Osteocyte (in vitro differentiated cells): ENCODE measurements at regions not wholly inside any gene's neighbourhood (a gene's known extent, or its start where the extent isn't known, plus 50 kb on each side); places are given as distances from the start of the nearest gene placed in this dataset.

Experiments
- DNase-seq: peaks from one replicate; pipeline ENCODE4 v3.0.0; 2021; ENCODE audit warnings: mixed read lengths; ENCODE audit not compliant: unreplicated experiment; ENCODE audit errors: extremely low spot score
- H3K27ac Mint-ChIP-seq: one replicate; pipeline ENCODE4 v1.8.0; 2021; ENCODE audit warnings: mild to moderate bottlenecking, mixed read lengths; ENCODE audit not compliant: unreplicated experiment
- H3K27me3 Mint-ChIP-seq: one replicate; pipeline ENCODE4 v1.8.0; 2021; ENCODE audit warnings: mixed read lengths; ENCODE audit not compliant: unreplicated experiment
- H3K36me3 Mint-ChIP-seq: one replicate; pipeline ENCODE4 v1.8.0; 2021; ENCODE audit warnings: mixed read lengths; ENCODE audit not compliant: unreplicated experiment
- H3K4me1 Mint-ChIP-seq: one replicate; pipeline ENCODE4 v1.8.0; 2021; ENCODE audit warnings: mixed read lengths; ENCODE audit not compliant: unreplicated experiment
- H3K4me3 Mint-ChIP-seq: one replicate; pipeline ENCODE4 v1.8.0; 2021; ENCODE audit warnings: mild to moderate bottlenecking, moderate library complexity, mixed read lengths; ENCODE audit not compliant: unreplicated experiment
- H3K9me3 Mint-ChIP-seq: one replicate; pipeline ENCODE4 v1.8.0; 2021; ENCODE audit warnings: mixed read lengths; ENCODE audit not compliant: unreplicated experiment
- CTCF ChIP-seq: fragments of 200-600 bp; sonication (generic); IDR thresholded peaks from 2 replicates; pipeline ENCODE4 v1.5.0; 2021; ENCODE audit warnings: antibody characterized with exemption, mild to moderate bottlenecking, moderate library complexity

- no peak overlapping the region for H3K27ac Mint-ChIP-seq
- H3K9me3 Mint-ChIP-seq = peaks cover 50% of the 10 kb centered on the region
- H3K4me1 Mint-ChIP-seq = no peaks in the 10 kb centered on the region
- H3K27me3 Mint-ChIP-seq = no peaks in the 10 kb centered on the region
- DNase-seq = no peak
- H3K4me3 Mint-ChIP-seq = no peak overlapping the region
- TF ChIP-seq CTCF = no peak
- no peaks in the 10 kb centered on the region for H3K36me3 Mint-ChIP-seq
Measured at GRCh38 chrX:122591546-122591945, 592.5 kb upstream of the GRIA3 start.

- H3K36me3 Mint-ChIP-seq = no peaks in the 10 kb centered on the region
- DNase-seq = no peak
- H3K27ac Mint-ChIP-seq = no peak overlapping the region
- no peak for TF ChIP-seq CTCF
- peaks cover 51% of the 10 kb centered on the region for H3K9me3 Mint-ChIP-seq
- H3K4me1 Mint-ChIP-seq = no peaks in the 10 kb centered on the region
- H3K27me3 Mint-ChIP-seq = no peaks in the 10 kb centered on the region
- no peak overlapping the region for H3K4me3 Mint-ChIP-seq
Measured at GRCh38 chrX:122596998-122597397, 587.1 kb upstream of the GRIA3 start.

- TF ChIP-seq CTCF = no peak
- H3K36me3 Mint-ChIP-seq = no peaks in the 10 kb centered on the region
- no peak for DNase-seq
- no peaks in the 10 kb centered on the region for H3K4me1 Mint-ChIP-seq
- H3K4me3 Mint-ChIP-seq = no peak overlapping the region
- H3K27me3 Mint-ChIP-seq = no peaks in the 10 kb centered on the region
- no peak overlapping the region for H3K27ac Mint-ChIP-seq
- peaks cover 28% of the 10 kb centered on the region for H3K9me3 Mint-ChIP-seq
Measured at GRCh38 chrX:122622795-122623194, 561.3 kb upstream of the GRIA3 start.

- H3K27me3 Mint-ChIP-seq = no peaks in the 10 kb centered on the region
- no peak overlapping the region for H3K4me3 Mint-ChIP-seq
- no peaks in the 10 kb centered on the region for H3K36me3 Mint-ChIP-seq
- no peaks in the 10 kb centered on the region for H3K4me1 Mint-ChIP-seq
- H3K27ac Mint-ChIP-seq = no peak overlapping the region
- no peak for TF ChIP-seq CTCF
- H3K9me3 Mint-ChIP-seq = peaks cover 22% of the 10 kb centered on the region
- no peak for DNase-seq
Measured at GRCh38 chrX:122625239-122625638, 558.8 kb upstream of the GRIA3 start.

- Mint-ChIP-seq H3K36me3 (no peaks in the 10 kb centered on the region), H3K4me3 (no peak overlapping the region), H3K27me3 (no peaks in the 10 kb centered on the region), H3K9me3 (peaks cover 18% of the 10 kb centered on the region), H3K4me1 (no peaks in the 10 kb centered on the region), H3K27ac (no peak overlapping the region)
- no peak for TF ChIP-seq CTCF
- DNase-seq = no peak
Measured at GRCh38 chrX:122625821-122626220, 558.3 kb upstream of the GRIA3 start.
